Thyroid gland (tissue), 4 donors: ENCODE measurements at regions not wholly inside any gene's neighbourhood (a gene's known extent, or its start where the extent isn't known, plus 50 kb on each side); places are given as distances from the start of the nearest gene placed in this dataset.

Experiments used
- DNase-seq, 2 donors: peaks; one replicate each; pipeline ENCODE4 v3.0.0-alpha.2; 2019
- H3K27ac ChIP-seq, 3 donors: fragments of 200-600 bp; sonication (generic); 1 replicate in 2 of 3; 2 replicates in 1 of 3; pipeline ENCODE4 v1.5.1; 2016 to 2019; ENCODE audit warnings: mild to moderate bottlenecking in 1 of 3, moderate library complexity in 1 of 3
- H3K27me3 ChIP-seq: fragments of 200-600 bp; sonication (generic); one replicate; pipeline ENCODE4 v1.5.1; 2019
- H3K36me3 ChIP-seq, 2 donors: fragments of 200-600 bp; sonication (generic); one replicate each; pipeline ENCODE4 v1.5.1; 2016 to 2019
- H3K4me1 ChIP-seq, 2 donors: fragments of 200-600 bp; sonication (generic); one replicate each; pipeline ENCODE4 v1.5.1; 2017 to 2019
- H3K4me3 ChIP-seq, 3 donors: fragments of 200-600 bp; sonication (generic); replicated peaks in 1 of 3; 1 replicate in 2 of 3; 2 replicates in 1 of 3; pipeline ENCODE4 v1.5.1; 2016; ENCODE audit warnings: mild to moderate bottlenecking in 1 of 3
- H3K9me3 ChIP-seq: fragments of 200-600 bp; sonication (generic); one replicate; pipeline ENCODE4 v1.5.1; 2017
- CTCF ChIP-seq, 6 experiments: fragments of 200-600 bp in 3 of 6; fragments of 450-650 bp in 3 of 6; sonication (generic) in 3 of 6; IDR thresholded peaks; one replicate each; pipeline ENCODE4 v1.5.1; 2016 to 2019; ENCODE audit warnings: antibody characterized with exemption in 6 of 6, mild to moderate bottlenecking in 2 of 6, inconsistent platforms in 1 of 6, moderate library complexity in 1 of 6
- POLR2A ChIP-seq, 2 donors: fragments of 450-650 bp; IDR thresholded peaks; one replicate each; pipeline ENCODE4 v1.6.1; 2017; ENCODE audit warnings: antibody characterized with exemption in 2 of 2, mild to moderate bottlenecking in 2 of 2, moderate library complexity in 1 of 2
- WGBS, 2 donors: methylation state at CpG; one replicate each; pipeline ENCODE4 v1.1.5; 2017; 5-methylcytosine and 5-hydroxymethylcytosine counted together
- intact Hi-C: fragments of 100-400 bp; cut with DNase I; formaldehyde crosslinking; loops from one replicate; pipeline ENCODE4 v1.15.1; 2023

- no peak for DNase-seq
- WGBS, 2 donors = 86 to 89% methylated on average over 6 of the region's 6 CpGs
- TF ChIP-seq CTCF (IDR thresholded peaks at IDR 0.05) (no peak), POLR2A (IDR thresholded peaks at IDR 0.05) (no peak)
- Histone ChIP-seq H3K4me3 (no peak overlapping the region), H3K4me1 (peaks cover 0 to 1% of the 10 kb centered on the region in 2 donors), H3K27me3 (no peaks in the 10 kb centered on the region), H3K27ac (no peak overlapping the region), H3K9me3 (no peaks in the 10 kb centered on the region), H3K36me3 (no peaks in the 10 kb centered on the region)
- intact Hi-C loops = no loop called here
These were observed 435.8 kb upstream of the JARID2 start for GRCh38 chr6:14810021-14810420.

- Histone ChIP-seq H3K27ac (no peak overlapping the region), H3K4me1 (no peaks in the 10 kb centered on the region), H3K36me3 (no peaks in the 10 kb centered on the region), H3K4me3 (no peak overlapping the region), H3K27me3 (no peaks in the 10 kb centered on the region), H3K9me3 (no peaks in the 10 kb centered on the region)
- intact Hi-C loops = no loop called here
- no peak for DNase-seq
- TF ChIP-seq POLR2A (IDR thresholded peaks at IDR 0.05) (no peak), CTCF (IDR thresholded peaks at IDR 0.05) (no peak)
- WGBS, 2 donors = 75 to 76% methylated on average over 7 of the region's 7 CpGs
These were observed 434.0 kb upstream of the JARID2 start for GRCh38 chr6:14811775-14812428.

GRCh38 chr6:14814016-14814415 lies 431.9 kb upstream of the JARID2 start:
- Histone ChIP-seq H3K9me3 (no peaks in the 10 kb centered on the region), H3K4me1 (no peaks in the 10 kb centered on the region), H3K27ac (no peak overlapping the region), H3K27me3 (no peaks in the 10 kb centered on the region), H3K36me3 (no peaks in the 10 kb centered on the region), H3K4me3 (no peak overlapping the region)
- 90 to 96% methylated on average over 2 of the region's 2 CpGs for WGBS, 2 donors
- no peak for DNase-seq
- intact Hi-C loops = no loop called here
- TF ChIP-seq CTCF (IDR thresholded peaks at IDR 0.05) (no peak), POLR2A (IDR thresholded peaks at IDR 0.05) (no peak)

GRCh38 chr6:14816116-14816859 lies 429.6 kb upstream of the JARID2 start:
- Histone ChIP-seq H3K4me1 (no peaks in the 10 kb centered on the region), H3K27me3 (no peaks in the 10 kb centered on the region), H3K27ac (no peak overlapping the region), H3K4me3 (no peak overlapping the region), H3K9me3 (no peaks in the 10 kb centered on the region), H3K36me3 (no peaks in the 10 kb centered on the region)
- no peak for DNase-seq
- TF ChIP-seq CTCF (IDR thresholded peaks at IDR 0.05) = no peak
- no peak for TF ChIP-seq POLR2A (IDR thresholded peaks at IDR 0.05)
- intact Hi-C loops = no loop called here
- 73 to 78% methylated on average over 12 of the region's 12 CpGs for WGBS, 2 donors

- Histone ChIP-seq H3K4me3 (no peak overlapping the region), H3K27me3 (no peaks in the 10 kb centered on the region), H3K36me3 (no peaks in the 10 kb centered on the region), H3K9me3 (no peaks in the 10 kb centered on the region), H3K4me1 (no peaks in the 10 kb centered on the region), H3K27ac (no peak overlapping the region)
- no peak for TF ChIP-seq CTCF (IDR thresholded peaks at IDR 0.05)
- no peak for TF ChIP-seq POLR2A (IDR thresholded peaks at IDR 0.05)
- intact Hi-C loops = no loop called here
- no peak for DNase-seq
- WGBS, 2 donors = 77 to 84% methylated on average over 5 of the region's 5 CpGs
These were observed 428.8 kb upstream of the JARID2 start for GRCh38 chr6:14817074-14817473.
